LoVo (cell line): ENCODE measurements at regions not wholly inside any gene's neighbourhood (a gene's known extent, or its start where the extent isn't known, plus 50 kb on each side); places are given as distances from the start of the nearest gene placed in this dataset.
"Not testable (repeated sequence)": the region's sequence is repeated elsewhere in the genome, so short reads cannot be mapped to it uniquely, and the experiment has no call there.

Experiments used
- DNase-seq: peaks from one replicate; pipeline ENCODE4 v3.0.0-alpha.2; 2016; ENCODE audit warnings: low spot score

- no peak for DNase-seq
Measured at GRCh38 chr5:174489215-174489614, 235.2 kb upstream of the MSX2 start.

GRCh38 chr5:174489920-174490597, 234.3 kb upstream of the MSX2 start:
- no peak for DNase-seq

DNA sequence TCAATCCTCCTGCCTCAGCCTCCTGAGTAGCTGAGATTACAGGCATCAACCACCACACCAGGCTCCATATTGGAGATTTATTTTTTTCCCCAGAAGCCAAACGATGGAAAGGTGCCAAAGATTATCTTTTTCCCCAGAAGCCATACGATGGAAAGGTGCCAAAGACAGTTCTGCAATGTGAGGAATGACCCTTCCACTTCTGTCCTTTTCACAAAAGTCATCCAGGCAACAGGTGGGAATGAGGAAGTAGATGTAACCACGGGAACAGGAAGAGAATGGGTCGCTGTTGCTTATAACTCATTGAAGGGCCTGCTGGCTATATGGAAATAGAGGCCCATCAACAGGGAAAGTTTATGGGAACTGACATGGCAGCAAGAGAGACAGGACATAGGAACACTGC, 233.7 kb upstream of the MSX2 start:
- no peak for DNase-seq

DNA sequence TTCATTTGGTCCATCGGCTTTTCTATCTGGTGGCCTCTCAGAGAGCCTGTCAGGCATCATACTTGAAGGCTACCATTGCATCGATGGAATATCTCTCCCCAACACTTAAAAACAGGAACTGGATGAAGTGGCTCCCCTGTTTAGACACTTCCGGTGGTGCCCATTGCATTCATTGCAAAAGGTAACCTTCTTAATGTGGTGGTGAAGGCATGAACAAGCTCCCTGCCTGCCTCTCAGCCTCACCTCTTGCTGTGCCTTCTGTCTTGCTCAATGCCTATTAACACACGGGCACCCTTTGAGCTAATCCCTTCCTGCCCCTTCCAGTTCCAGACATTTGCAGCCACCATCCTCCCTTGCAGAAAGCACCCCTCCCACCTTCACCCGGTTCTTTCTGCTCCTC, 233.1 kb upstream of the MSX2 start:
- DNase-seq: no peak

DNA sequence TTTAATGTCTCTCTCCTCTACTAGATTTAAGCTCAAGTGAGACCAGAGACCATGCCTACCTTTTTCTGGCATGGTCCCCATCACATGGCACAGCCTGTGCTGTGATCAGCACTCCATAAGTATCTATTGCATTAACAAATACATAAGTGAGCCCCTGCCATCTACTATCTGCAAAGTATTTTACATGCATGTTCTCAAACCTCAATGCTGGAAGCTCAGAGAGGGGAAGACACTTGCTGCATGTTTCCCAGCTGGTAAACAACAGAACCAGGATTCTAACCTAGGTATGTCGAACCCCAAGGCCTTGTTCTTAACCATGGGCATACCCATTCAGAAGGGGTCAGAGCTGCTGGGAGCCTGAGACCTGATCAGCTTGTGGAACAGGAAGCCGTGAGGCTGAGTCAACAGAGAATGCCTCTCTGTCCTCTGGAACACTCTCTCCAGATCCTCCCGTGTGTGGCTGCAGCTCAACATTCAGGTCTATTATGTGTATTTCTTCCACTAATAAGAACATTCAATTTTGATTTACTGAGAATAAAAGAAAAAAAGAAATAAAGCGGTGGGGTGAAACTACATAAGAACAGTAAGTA, 232.5 kb upstream of the MSX2 start:
- no peak for DNase-seq

DNA sequence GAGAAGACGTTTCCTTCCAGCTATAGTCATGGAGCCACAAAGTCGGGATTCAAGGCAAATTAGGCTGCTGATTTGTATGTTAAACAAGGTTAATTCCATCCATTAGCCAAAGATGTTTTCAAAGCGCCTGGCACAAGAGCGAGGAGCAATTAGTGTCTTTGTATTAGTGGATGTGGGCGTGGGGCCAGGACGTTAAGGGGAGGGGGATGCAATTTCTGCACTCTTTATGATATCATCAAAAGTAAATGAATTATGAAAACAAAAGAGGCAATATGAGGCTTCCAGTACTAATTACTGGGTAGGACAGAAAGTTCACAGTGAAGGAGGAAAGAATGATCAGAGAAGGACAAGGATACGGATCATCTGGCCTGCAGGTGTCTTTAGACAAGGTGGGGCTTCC, 230.9 kb upstream of the MSX2 start:
- no peak for DNase-seq

DNA sequence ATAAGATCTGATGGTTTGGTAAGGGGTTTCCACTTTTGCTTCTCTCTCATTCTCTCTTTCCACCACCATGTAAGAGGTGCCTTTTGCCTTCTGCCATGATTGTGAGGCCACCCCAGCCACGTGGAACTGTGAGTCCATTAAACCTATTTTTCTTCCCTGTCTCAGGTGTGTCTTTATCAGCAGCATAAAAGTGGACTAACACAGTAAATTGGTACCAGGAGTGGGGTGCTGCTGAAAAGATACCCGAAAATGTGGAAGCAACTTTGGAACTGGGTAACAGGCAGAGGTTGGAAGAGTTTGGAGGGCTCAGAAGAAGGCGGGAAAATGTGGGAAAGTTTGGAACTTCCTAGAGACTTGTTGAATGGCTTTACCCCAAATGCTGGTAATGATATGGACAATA, 226.4 kb upstream of the MSX2 start:
- not testable (repeated sequence) for DNase-seq

DNA sequence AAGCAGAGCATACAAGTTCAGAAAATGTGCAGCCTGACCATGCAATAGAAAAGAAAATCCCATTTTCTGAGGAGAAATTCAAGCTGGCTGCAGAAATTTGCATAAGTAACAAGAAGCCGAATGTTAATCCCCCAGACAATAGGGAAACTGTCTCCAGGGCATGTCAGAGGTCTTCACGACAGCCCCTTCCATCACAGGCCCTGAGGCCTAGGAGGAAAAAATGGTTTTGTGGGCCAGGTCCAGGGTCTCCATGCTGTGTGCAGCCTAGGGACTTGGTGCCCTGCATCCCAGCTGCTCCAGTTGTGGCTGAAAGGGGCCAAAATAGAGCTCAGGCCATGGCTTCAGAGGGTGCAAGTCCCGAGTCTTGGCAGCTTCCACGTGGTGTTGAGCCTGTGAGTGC, 225.8 kb upstream of the MSX2 start:
- not testable (repeated sequence) for DNase-seq

- no peak for DNase-seq
Measured at GRCh38 chr5:174500636-174501035, 223.7 kb upstream of the MSX2 start.

GRCh38 chr5:174501461-174502069, 222.8 kb upstream of the MSX2 start:
- DNase-seq: peak; percentile 17

GRCh38 chr5:174503086-174503460, 221.3 kb upstream of the MSX2 start:
- no peak for DNase-seq

GRCh38 chr5:174503461-174504265, 220.7 kb upstream of the MSX2 start:
- peak; percentile 95 for DNase-seq

DNA sequence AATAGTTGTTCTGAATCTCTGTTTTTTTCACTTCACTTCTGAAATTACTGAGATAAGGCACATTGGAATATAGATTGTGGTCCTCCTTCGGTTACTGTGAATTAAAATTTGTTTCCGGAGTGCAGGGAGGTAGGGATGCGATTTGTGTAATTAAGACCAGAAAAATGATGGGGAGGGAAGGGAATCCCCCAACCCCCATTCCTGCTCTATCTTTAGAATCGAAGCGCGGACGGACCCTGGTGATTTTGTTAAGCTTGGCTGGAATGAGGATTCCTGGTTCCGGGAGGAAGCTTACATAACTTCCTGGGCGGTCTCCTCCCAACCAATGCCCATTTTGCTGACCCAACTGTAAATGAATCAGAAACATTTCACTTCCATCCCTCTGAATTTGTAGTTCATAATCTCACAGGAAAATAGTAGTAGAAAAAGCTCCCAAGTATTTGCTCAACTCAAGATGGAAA, 220.1 kb upstream of the MSX2 start:
- peak; percentile 45 for DNase-seq

DNA sequence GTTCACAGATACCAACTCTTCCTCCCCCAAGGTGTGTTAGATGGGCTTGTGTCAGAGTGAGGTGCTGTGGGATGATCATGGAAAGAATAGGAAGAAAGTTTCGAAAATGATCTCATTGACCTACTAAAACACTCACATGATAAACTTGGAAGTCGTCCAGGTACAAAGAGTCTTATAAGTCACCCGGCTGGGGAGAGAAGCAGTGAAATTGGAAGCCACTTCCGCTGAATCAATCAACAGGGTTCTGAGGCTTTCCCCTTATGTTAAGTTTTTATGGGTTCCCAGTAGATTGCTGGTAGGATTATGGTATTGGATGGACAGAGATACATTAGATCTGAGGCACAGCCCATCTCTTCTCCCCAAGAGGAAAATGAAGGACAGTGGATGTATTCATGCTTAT, 218.8 kb upstream of the MSX2 start:
- peak; percentile 62 for DNase-seq

GRCh38 chr5:174510782-174511453, 213.5 kb upstream of the MSX2 start:
- not testable (repeated sequence) for DNase-seq

- peak; percentile 40 for DNase-seq
Measured at GRCh38 chr5:174511714-174512253, 212.6 kb upstream of the MSX2 start.

- DNase-seq: no peak
Measured at GRCh38 chr5:174514325-174514724, 210.1 kb upstream of the MSX2 start.

DNA sequence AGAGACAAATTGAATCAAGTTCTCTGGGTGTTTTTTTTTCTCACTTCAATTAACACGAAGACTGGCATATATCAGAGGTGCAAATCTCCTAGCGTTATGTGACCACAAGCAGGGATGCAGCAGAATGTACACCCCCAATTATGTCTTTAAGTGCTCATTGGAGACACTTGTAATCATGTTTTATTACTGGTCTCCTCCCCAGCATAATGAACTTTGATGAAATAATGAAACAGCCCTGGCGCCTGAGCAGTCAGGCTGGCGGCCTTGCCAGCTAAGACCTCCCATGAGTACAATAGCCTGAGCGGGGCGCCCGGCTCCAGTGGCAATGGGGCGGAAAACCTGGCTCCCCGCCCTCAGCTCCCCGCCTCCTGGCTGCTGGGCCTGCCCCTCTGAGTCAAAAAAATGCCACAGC, 209.4 kb upstream of the MSX2 start:
- no peak for DNase-seq

- DNase-seq: no peak
Measured at GRCh38 chr5:174516741-174517140, 207.6 kb upstream of the MSX2 start.

- DNase-seq: no peak
Measured at GRCh38 chr5:174518512-174518911, 205.9 kb upstream of the MSX2 start.

DNA sequence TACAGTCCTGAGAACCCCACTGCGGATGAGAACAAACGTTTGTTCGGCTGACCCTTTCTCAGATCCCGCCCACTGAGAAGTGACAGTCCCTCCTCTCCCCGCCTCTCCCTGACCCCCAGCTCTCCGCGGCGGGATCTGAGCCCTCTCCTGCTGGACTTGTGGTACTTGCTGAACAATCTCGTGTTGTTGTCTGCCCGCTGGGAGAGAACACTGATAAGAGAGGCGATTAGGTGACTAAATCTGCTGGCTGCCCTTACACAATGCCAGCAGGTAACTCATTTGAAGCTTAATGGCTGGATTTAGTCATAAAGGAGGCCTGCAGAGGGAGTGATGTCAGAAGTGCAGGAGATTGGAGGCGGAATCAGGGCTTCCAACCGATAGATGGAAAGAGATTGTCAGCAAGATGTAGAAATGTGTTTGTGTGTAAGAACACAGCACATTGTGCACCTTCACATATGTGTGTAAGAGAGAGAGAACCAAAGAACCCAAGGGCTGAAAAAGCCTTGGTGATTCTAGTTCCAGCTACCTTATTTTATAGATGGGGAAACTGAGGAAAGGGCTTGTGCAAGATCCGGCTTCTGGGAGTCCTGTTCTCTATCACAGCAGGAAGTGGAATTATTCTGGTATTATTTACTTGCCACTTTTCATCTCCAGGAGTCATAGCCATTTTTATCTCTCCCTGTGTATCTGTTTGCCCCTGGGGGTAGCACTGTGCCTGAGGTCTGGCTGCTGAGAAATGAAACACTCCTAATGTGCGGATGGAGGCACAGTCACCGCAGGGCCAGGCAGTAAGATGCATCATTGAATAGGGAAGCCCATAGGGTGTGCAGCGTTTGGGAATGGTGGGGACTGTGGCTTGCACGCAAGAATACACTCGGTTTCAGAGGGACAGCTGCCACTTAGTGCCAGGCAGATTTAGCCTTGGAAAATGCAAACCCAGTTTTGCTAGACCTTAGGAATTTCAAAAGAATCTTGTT, 203.7 kb upstream of the MSX2 start:
- DNase-seq: peak; percentile 65
